HL-60 (cell line): ENCODE measurements at regions not wholly inside any gene's neighbourhood (a gene's known extent, or its start where the extent isn't known, plus 50 kb on each side); places are given as distances from the start of the nearest gene placed in this dataset.
"Not testable (repeated sequence)": the region's sequence is repeated elsewhere in the genome, so short reads cannot be mapped to it uniquely, and the experiment has no call there.

Source experiments
- POLR2AphosphoS5 ChIP-seq: IDR thresholded peaks from 2 replicates; pipeline ENCODE4 v1.6.1; 2012; ENCODE audit warnings: low read depth
- REST ChIP-seq: IDR thresholded peaks from 2 replicates; pipeline ENCODE4 v1.6.1; 2012; ENCODE audit warnings: low read depth; ENCODE audit not compliant: insufficient replicate concordance
- SPI1 ChIP-seq: IDR thresholded peaks from 2 replicates; pipeline ENCODE4 v1.6.1; 2012; ENCODE audit warnings: low read depth, mild to moderate bottlenecking, borderline replicate concordance
- TF ChIP-seq, protein P1 (sequence below): IDR thresholded peaks from one replicate; pipeline ENCODE4 v1.5.1; 2011; ENCODE audit warnings: low read length, control low read depth, inconsistent platforms; ENCODE audit not compliant: insufficient read depth

GRCh38 chr2:8145375-8145774 is 536.5 kb upstream of the ID2 start:
- TF ChIP-seq, protein P1, sequence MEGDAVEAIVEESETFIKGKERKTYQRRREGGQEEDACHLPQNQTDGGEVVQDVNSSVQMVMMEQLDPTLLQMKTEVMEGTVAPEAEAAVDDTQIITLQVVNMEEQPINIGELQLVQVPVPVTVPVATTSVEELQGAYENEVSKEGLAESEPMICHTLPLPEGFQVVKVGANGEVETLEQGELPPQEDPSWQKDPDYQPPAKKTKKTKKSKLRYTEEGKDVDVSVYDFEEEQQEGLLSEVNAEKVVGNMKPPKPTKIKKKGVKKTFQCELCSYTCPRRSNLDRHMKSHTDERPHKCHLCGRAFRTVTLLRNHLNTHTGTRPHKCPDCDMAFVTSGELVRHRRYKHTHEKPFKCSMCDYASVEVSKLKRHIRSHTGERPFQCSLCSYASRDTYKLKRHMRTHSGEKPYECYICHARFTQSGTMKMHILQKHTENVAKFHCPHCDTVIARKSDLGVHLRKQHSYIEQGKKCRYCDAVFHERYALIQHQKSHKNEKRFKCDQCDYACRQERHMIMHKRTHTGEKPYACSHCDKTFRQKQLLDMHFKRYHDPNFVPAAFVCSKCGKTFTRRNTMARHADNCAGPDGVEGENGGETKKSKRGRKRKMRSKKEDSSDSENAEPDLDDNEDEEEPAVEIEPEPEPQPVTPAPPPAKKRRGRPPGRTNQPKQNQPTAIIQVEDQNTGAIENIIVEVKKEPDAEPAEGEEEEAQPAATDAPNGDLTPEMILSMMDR, result not testable (repeated sequence)
- TF ChIP-seq REST, result not testable (repeated sequence)
- TF ChIP-seq POLR2AphosphoS5 (peak; percentile 35; the same call in 1 of the 2 replicates), SPI1 (peak; percentile 97)
